Type B pancreatic cell (in vitro differentiated cells): ENCODE measurements at regions not wholly inside any gene's neighbourhood (a gene's known extent, or its start where the extent isn't known, plus 50 kb on each side); places are given as distances from the start of the nearest gene placed in this dataset.

Experiments used
- DNase-seq: peaks from one replicate; pipeline ENCODE4 v3.0.0; 2021; ENCODE audit warnings: mixed read lengths; ENCODE audit not compliant: unreplicated experiment; ENCODE audit errors: extremely low spot score
- H3K27ac Mint-ChIP-seq: 2 replicates; pipeline ENCODE4 v1.8.0; 2021; ENCODE audit warnings: mild to moderate bottlenecking, mixed read lengths
- H3K27me3 Mint-ChIP-seq: 2 replicates; pipeline ENCODE4 v1.8.0; 2021; ENCODE audit warnings: mixed read lengths
- H3K36me3 Mint-ChIP-seq: 2 replicates; pipeline ENCODE4 v1.8.0; 2021; ENCODE audit warnings: mixed read lengths
- H3K4me1 Mint-ChIP-seq: one replicate; pipeline ENCODE4 v1.8.0; 2021; ENCODE audit warnings: mixed read lengths; ENCODE audit not compliant: unreplicated experiment
- H3K4me3 Mint-ChIP-seq: 2 replicates; pipeline ENCODE4 v1.8.0; 2021; ENCODE audit warnings: mild to moderate bottlenecking, mixed read lengths
- H3K9me3 Mint-ChIP-seq: 2 replicates; pipeline ENCODE4 v1.8.0; 2021; ENCODE audit warnings: mixed read lengths
- CTCF ChIP-seq: fragments of 200-600 bp; sonication (generic); conservative IDR thresholded peaks from 2 replicates; pipeline ENCODE4 v1.5.0; 2021; ENCODE audit warnings: antibody characterized with exemption, mild to moderate bottlenecking

GRCh38 chr2:120474486-120474885, 128.6 kb downstream of the INHBB start:
- no peak for DNase-seq
- no peak overlapping the region for H3K4me3 Mint-ChIP-seq
- TF ChIP-seq CTCF: no peak
- peaks cover 8% of the 10 kb centered on the region for H3K27me3 Mint-ChIP-seq
- peaks cover 12% of the 10 kb centered on the region for H3K4me1 Mint-ChIP-seq
- H3K27ac Mint-ChIP-seq: no peak overlapping the region
- H3K36me3 Mint-ChIP-seq: no peaks in the 10 kb centered on the region
- no peaks in the 10 kb centered on the region for H3K9me3 Mint-ChIP-seq

- H3K9me3 Mint-ChIP-seq: no peaks in the 10 kb centered on the region
- H3K27me3 Mint-ChIP-seq: peaks cover under 1% of the 10 kb centered on the region
- no peak for TF ChIP-seq CTCF
- no peak overlapping the region for H3K27ac Mint-ChIP-seq
- DNase-seq: no peak
- peaks cover 4% of the 10 kb centered on the region for H3K4me1 Mint-ChIP-seq
- no peak overlapping the region for H3K4me3 Mint-ChIP-seq
- H3K36me3 Mint-ChIP-seq: no peaks in the 10 kb centered on the region
These were observed 130.2 kb downstream of the INHBB start for GRCh38 chr2:120476141-120476540.

- no peaks in the 10 kb centered on the region for H3K36me3 Mint-ChIP-seq
- no peak for DNase-seq
- H3K4me1 Mint-ChIP-seq: peaks cover 4% of the 10 kb centered on the region
- no peak for TF ChIP-seq CTCF
- no peak overlapping the region for H3K4me3 Mint-ChIP-seq
- no peaks in the 10 kb centered on the region for H3K9me3 Mint-ChIP-seq
- no peaks in the 10 kb centered on the region for H3K27me3 Mint-ChIP-seq
- H3K27ac Mint-ChIP-seq: no peak overlapping the region
These were observed 131.3 kb downstream of the INHBB start for GRCh38 chr2:120477198-120477597.

- H3K27ac Mint-ChIP-seq: no peak overlapping the region
- no peak for DNase-seq
- H3K36me3 Mint-ChIP-seq: no peaks in the 10 kb centered on the region
- no peaks in the 10 kb centered on the region for H3K9me3 Mint-ChIP-seq
- no peaks in the 10 kb centered on the region for H3K27me3 Mint-ChIP-seq
- peaks cover 4% of the 10 kb centered on the region for H3K4me1 Mint-ChIP-seq
- no peak for TF ChIP-seq CTCF
- no peak overlapping the region for H3K4me3 Mint-ChIP-seq
These were observed 132.0 kb downstream of the INHBB start for GRCh38 chr2:120477831-120478481.

GRCh38 chr2:120480346-120480902, 134.5 kb downstream of the INHBB start:
- no peaks in the 10 kb centered on the region for H3K9me3 Mint-ChIP-seq
- peaks cover 3% of the 10 kb centered on the region for H3K27me3 Mint-ChIP-seq

More at GRCh38 chr2:120480346-120480902, 134.5 kb downstream of the INHBB start:
- no peak for TF ChIP-seq CTCF
- H3K4me3 Mint-ChIP-seq: no peak overlapping the region
- H3K4me1 Mint-ChIP-seq: peaks cover 4% of the 10 kb centered on the region
- no peaks in the 10 kb centered on the region for H3K36me3 Mint-ChIP-seq
- no peak overlapping the region for H3K27ac Mint-ChIP-seq
- DNase-seq: no peak
